SJSA1 (cell line): ENCODE measurements at regions not wholly inside any gene's neighbourhood (a gene's known extent, or its start where the extent isn't known, plus 50 kb on each side); places are given as distances from the start of the nearest gene placed in this dataset.
A peak's percentile ranks its signal among the peaks of the same experiment; 100 is the strongest.

Source experiments
- DNase-seq, 2 experiments: peaks; one replicate each; pipeline ENCODE4 v3.0.0-alpha.2; 2015 to 2020; ENCODE audit warnings: low spot score in 2 of 2, low read depth in 1 of 2
- H3K27ac ChIP-seq: fragments of 250-450 bp; sonication (Bioruptor Pico); 2 replicates; pipeline ENCODE4 v1.5.1; 2020; ENCODE audit warnings: mild to moderate bottlenecking, moderate library complexity
- H3K27me3 ChIP-seq: fragments of 250-450 bp; sonication (Bioruptor Pico); replicated peaks from 2 replicates; pipeline ENCODE4 v1.5.1; 2020; ENCODE audit warnings: mild to moderate bottlenecking, moderate library complexity
- H3K36me3 ChIP-seq: fragments of 250-450 bp; sonication (Bioruptor Pico); 2 replicates; pipeline ENCODE4 v1.5.1; 2020; ENCODE audit warnings: mild to moderate bottlenecking
- H3K4me1 ChIP-seq: fragments of 250-450 bp; sonication (Bioruptor Pico); replicated peaks from 2 replicates; pipeline ENCODE4 v1.6.1; 2021; ENCODE audit warnings: mild to moderate bottlenecking
- H3K4me3 ChIP-seq: fragments of 250-450 bp; sonication (Bioruptor Pico); 2 replicates; pipeline ENCODE4 v1.5.1; 2020; ENCODE audit warnings: mild to moderate bottlenecking
- H3K9me3 ChIP-seq: fragments of 250-450 bp; sonication (Bioruptor Pico); replicated peaks from 2 replicates; pipeline ENCODE4 v1.5.1; 2020; ENCODE audit warnings: mild to moderate bottlenecking

GRCh38 chr2:38474715-38475566 is 97.9 kb upstream of the ATL2 start:
- H3K4me3 ChIP-seq: no peak overlapping the region
- no peak overlapping the region for H3K27ac ChIP-seq
- H3K36me3 ChIP-seq: no peaks in the 10 kb centered on the region
- no peaks in the 10 kb centered on the region for H3K4me1 ChIP-seq
- 0 out of 2 replicates have a peak, but pooled peaks cover 2% of the 10 kb centered on the region for H3K27me3 ChIP-seq
- H3K9me3 ChIP-seq: peaks cover 3% of the 10 kb centered on the region; the same call in 1 of the 2 replicates
- DNase-seq: no peak

DNA sequence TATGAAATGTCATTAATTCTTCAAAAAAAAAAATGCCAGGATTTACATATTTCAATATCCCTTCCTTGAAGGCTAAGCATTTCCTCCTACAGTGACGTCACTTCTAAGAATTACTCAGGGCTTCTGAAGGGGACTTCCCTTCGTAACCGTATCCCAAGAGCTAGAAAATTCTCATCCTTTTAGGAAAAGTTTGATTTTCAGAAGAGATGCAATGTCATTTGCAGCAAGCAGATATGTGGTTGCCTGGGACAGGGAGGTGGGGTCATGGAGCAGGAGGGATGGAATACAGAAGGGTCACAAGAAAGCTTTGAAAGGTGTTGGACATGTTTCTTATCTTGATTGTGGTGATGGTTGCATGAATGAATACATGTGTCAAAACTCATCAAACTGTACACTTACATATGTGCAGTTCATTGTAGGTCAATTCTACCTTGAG is 97.0 kb upstream of the ATL2 start:
- no peaks in the 10 kb centered on the region for H3K36me3 ChIP-seq
- H3K9me3 ChIP-seq: peaks cover 3% of the 10 kb centered on the region; the same call in 1 of the 2 replicates
- no peak overlapping the region for H3K27ac ChIP-seq
- no peak for DNase-seq
- no peak overlapping the region for H3K4me3 ChIP-seq
- 0 out of 2 replicates have a peak, but pooled peaks cover 2% of the 10 kb centered on the region for H3K27me3 ChIP-seq
- no peaks in the 10 kb centered on the region for H3K4me1 ChIP-seq

DNA sequence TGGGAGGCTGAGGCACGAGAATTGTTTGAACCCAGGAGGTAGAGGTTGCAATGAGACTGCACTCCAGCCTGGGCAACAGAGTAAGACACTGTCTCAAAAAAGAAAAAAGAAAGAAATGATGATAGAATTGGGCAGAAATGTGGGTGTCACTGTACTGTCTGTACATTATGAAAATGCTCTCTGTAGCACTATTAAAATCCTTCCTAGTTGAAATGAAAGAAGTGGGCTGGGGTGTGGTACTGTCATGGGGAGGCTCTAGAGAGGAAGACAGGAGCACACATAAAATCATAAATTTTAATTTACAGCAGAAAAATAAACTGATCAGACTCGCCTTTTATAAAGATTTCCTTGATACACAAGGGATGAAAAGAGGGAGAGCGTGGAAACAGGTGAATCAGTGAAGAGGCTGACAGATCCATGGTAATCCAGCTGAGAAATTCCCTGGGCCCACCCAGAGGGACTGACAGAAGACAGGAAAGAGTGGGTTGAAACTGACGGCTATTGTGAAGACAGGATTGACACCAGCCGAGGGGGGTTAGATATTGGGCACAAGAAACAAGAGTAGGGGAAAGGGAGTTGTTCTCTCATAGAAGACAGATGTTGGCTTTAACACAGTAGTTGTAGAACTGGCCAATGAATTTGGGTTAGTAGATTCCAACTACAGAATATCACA is 96.4 kb upstream of the ATL2 start:
- no peak for DNase-seq
- Histone ChIP-seq H3K36me3 (no peaks in the 10 kb centered on the region), H3K9me3 (peaks cover 3% of the 10 kb centered on the region; the same call in 1 of the 2 replicates), H3K4me1 (no peaks in the 10 kb centered on the region), H3K4me3 (no peak overlapping the region), H3K27me3 (0 out of 2 replicates have a peak, but pooled peaks cover 2% of the 10 kb centered on the region), H3K27ac (no peak overlapping the region)

DNA sequence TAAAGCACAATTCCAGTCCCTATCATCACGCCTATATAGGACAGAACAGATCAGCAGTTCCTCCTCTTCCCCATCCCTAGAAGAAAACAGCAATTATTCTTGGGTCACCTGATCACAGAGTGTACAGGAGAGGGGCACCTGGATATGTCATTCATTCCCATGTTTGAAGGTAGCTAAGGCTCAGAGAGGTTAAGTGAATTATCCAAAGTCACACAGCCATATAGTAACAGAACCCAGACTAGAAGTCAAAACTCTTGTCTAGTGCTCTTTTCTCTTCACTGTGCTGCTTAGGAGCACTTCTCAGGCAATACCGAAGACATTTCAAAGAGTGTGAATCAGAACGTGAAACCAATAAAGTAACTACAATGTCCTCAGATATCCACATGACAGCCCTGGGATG is 93.0 kb upstream of the ATL2 start:
- no peak for DNase-seq
- no peaks in the 10 kb centered on the region for H3K4me1 ChIP-seq
- H3K27ac ChIP-seq: no peak overlapping the region
- H3K27me3 ChIP-seq: 0 out of 2 replicates have a peak, but pooled peaks cover 2% of the 10 kb centered on the region
- no peaks in the 10 kb centered on the region for H3K36me3 ChIP-seq
- H3K4me3 ChIP-seq: no peak overlapping the region
- peaks cover 3% of the 10 kb centered on the region; the same call in 1 of the 2 replicates for H3K9me3 ChIP-seq

- Histone ChIP-seq H3K4me1 (no peaks in the 10 kb centered on the region), H3K27me3 (0 out of 2 replicates have a peak, but pooled peaks cover 2% of the 10 kb centered on the region), H3K36me3 (no peaks in the 10 kb centered on the region), H3K9me3 (peaks cover 3% of the 10 kb centered on the region; the same call in 1 of the 2 replicates), H3K4me3 (no peak overlapping the region), H3K27ac (no peak overlapping the region)
- no peak for DNase-seq
Observed at GRCh38 chr2:38467768-38468455, 90.8 kb upstream of the ATL2 start.

DNA sequence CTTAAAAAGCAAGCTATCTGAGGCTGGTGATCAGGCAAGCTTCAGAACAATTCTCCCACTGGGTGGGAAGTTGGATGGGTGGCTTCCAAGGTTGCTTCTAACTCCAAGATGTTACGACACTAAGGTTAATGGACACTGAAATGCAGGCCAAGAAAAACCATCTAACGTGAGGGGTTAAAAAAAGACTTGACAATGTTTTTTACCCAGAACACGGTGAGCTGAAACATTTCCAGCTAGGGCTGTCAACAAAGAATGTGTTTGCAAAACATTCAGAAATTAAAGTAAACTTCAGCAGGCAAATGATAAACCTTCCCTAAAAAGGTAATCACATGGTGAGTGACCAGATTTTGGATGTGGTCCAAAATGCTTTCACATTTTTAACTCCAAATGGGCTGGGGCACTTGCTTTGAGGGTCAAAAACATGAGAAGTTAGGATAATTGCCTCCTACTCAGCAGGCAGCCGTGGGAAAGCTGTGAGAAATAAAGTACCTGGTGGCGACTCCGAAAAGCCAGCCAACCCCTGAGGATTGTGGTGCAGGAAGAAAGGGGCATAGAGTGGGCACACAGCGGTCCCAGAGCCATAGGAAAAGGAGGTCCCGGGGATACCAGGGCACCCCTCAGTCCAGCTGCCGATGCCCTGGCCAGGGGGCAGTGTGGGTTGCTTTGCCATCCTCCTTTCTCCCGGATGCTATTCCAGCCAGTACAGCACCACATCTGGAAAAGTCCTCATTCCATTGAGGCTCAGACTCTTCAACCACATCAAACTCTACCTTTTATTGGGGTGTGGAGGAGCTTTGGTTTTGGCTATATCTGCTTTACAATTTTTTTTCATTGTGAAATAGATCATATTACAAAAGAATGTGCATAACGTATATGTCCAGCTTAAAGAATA is 90.0 kb upstream of the ATL2 start:
- peaks cover 3% of the 10 kb centered on the region; the same call in 1 of the 2 replicates for H3K9me3 ChIP-seq
- 0 out of 2 replicates have a peak, but pooled peaks cover 2% of the 10 kb centered on the region for H3K27me3 ChIP-seq
- no peaks in the 10 kb centered on the region for H3K36me3 ChIP-seq
- no peak for DNase-seq
- no peaks in the 10 kb centered on the region for H3K4me1 ChIP-seq
- no peak overlapping the region for H3K4me3 ChIP-seq
- H3K27ac ChIP-seq: no peak overlapping the region

GRCh38 chr2:38466409-38466808 is 89.3 kb upstream of the ATL2 start:
- Histone ChIP-seq H3K36me3 (no peaks in the 10 kb centered on the region), H3K4me3 (no peak overlapping the region), H3K27me3 (0 out of 2 replicates have a peak, but pooled peaks cover 2% of the 10 kb centered on the region), H3K27ac (no peak overlapping the region), H3K4me1 (no peaks in the 10 kb centered on the region), H3K9me3 (no peaks in the 10 kb centered on the region; the same call in 1 of the 2 replicates)
- DNase-seq: no peak

GRCh38 chr2:38465789-38466127 is 88.7 kb upstream of the ATL2 start:
- Histone ChIP-seq H3K27me3 (no peaks in the 10 kb centered on the region), H3K9me3 (no peaks in the 10 kb centered on the region; the same call in 1 of the 2 replicates), H3K36me3 (no peaks in the 10 kb centered on the region), H3K27ac (no peak overlapping the region), H3K4me1 (no peaks in the 10 kb centered on the region), H3K4me3 (no peak overlapping the region)
- DNase-seq: peak in 1 of 2 experiments; percentile 49

- no peak for DNase-seq
- H3K4me1 ChIP-seq: no peaks in the 10 kb centered on the region
- no peaks in the 10 kb centered on the region for H3K36me3 ChIP-seq
- H3K4me3 ChIP-seq: no peak overlapping the region
- no peak overlapping the region for H3K27ac ChIP-seq
- no peaks in the 10 kb centered on the region; the same call in 1 of the 2 replicates for H3K9me3 ChIP-seq
- H3K27me3 ChIP-seq: no peaks in the 10 kb centered on the region
Observed at GRCh38 chr2:38464971-38465788, 88.1 kb upstream of the ATL2 start.

GRCh38 chr2:38463752-38464151 is 86.7 kb upstream of the ATL2 start:
- Histone ChIP-seq H3K4me3 (no peak overlapping the region), H3K9me3 (no peaks in the 10 kb centered on the region; the same call in 1 of the 2 replicates), H3K27ac (no peak overlapping the region), H3K27me3 (no peaks in the 10 kb centered on the region), H3K4me1 (no peaks in the 10 kb centered on the region), H3K36me3 (no peaks in the 10 kb centered on the region)
- no peak for DNase-seq

- H3K4me3 ChIP-seq: no peak overlapping the region
- H3K36me3 ChIP-seq: no peaks in the 10 kb centered on the region
- no peak for DNase-seq
- H3K27ac ChIP-seq: no peak overlapping the region
- no peaks in the 10 kb centered on the region; the same call in 1 of the 2 replicates for H3K9me3 ChIP-seq
- no peaks in the 10 kb centered on the region for H3K27me3 ChIP-seq
- H3K4me1 ChIP-seq: no peaks in the 10 kb centered on the region
Observed at GRCh38 chr2:38462121-38462661, 85.1 kb upstream of the ATL2 start.

GRCh38 chr2:38461470-38461869 is 84.4 kb upstream of the ATL2 start:
- H3K9me3 ChIP-seq: no peaks in the 10 kb centered on the region; the same call in 1 of the 2 replicates
- no peak overlapping the region for H3K4me3 ChIP-seq
- H3K27me3 ChIP-seq: no peaks in the 10 kb centered on the region
- no peaks in the 10 kb centered on the region for H3K4me1 ChIP-seq
- no peak overlapping the region for H3K27ac ChIP-seq
- DNase-seq: no peak
- no peaks in the 10 kb centered on the region for H3K36me3 ChIP-seq
